Fibroblast of skin of left quadriceps (primary cell): ENCODE measurements at regions not wholly inside any gene's neighbourhood (a gene's known extent, or its start where the extent isn't known, plus 50 kb on each side); places are given as distances from the start of the nearest gene placed in this dataset.
A peak's percentile ranks its signal among the peaks of the same experiment; 100 is the strongest.
"Not testable (repeated sequence)": the region's sequence is repeated elsewhere in the genome, so short reads cannot be mapped to it uniquely, and the experiment has no call there.

ENCODE experiments used
- DNase-seq, 2 experiments: peaks; one replicate each; pipeline ENCODE4 v3.0.0-alpha.2; 2013; ENCODE audit warnings: low read depth in 2 of 2

- DNase-seq: no peak
Measured at GRCh38 chr19:28437390-28438346, 775.3 kb downstream of the UQCRFS1 start.

GRCh38 chr19:28436320-28436719 is 776.6 kb downstream of the UQCRFS1 start:
- DNase-seq: no peak

GRCh38 chr19:28435551-28436271 is 777.2 kb downstream of the UQCRFS1 start:
- no peak for DNase-seq

GRCh38 chr19:28434794-28435193 is 778.2 kb downstream of the UQCRFS1 start:
- not testable (repeated sequence) for DNase-seq

GRCh38 chr19:28434365-28434764 is 778.6 kb downstream of the UQCRFS1 start:
- not testable (repeated sequence) for DNase-seq

- not testable (repeated sequence) for DNase-seq
Measured at GRCh38 chr19:28433166-28433565, 779.8 kb downstream of the UQCRFS1 start.

- DNase-seq: no peak
Measured at GRCh38 chr19:28430214-28430613, 782.7 kb downstream of the UQCRFS1 start.

- DNase-seq: no peak
Measured at GRCh38 chr19:28429356-28429755, 783.6 kb downstream of the UQCRFS1 start.

GRCh38 chr19:28428663-28429348 is 784.1 kb downstream of the UQCRFS1 start:
- DNase-seq: no peak

GRCh38 chr19:28427376-28428083 is 785.4 kb downstream of the UQCRFS1 start:
- DNase-seq: no peak

GRCh38 chr19:28426730-28427225 is 786.2 kb downstream of the UQCRFS1 start:
- DNase-seq: peak in 1 of 2 experiments; percentile 6

GRCh38 chr19:28426110-28426729 is 786.7 kb downstream of the UQCRFS1 start:
- DNase-seq: no peak

- peak in 1 of 2 experiments; percentile 7 for DNase-seq
Measured at GRCh38 chr19:28425046-28425931, 787.7 kb downstream of the UQCRFS1 start.

- no peak for DNase-seq
Measured at GRCh38 chr19:28424662-28425045, 788.3 kb downstream of the UQCRFS1 start.

GRCh38 chr19:28424077-28424476 is 788.9 kb downstream of the UQCRFS1 start:
- no peak for DNase-seq

- DNase-seq: no peak
Measured at GRCh38 chr19:28422791-28423650, 789.9 kb downstream of the UQCRFS1 start.

GRCh38 chr19:28422046-28422445 is 790.9 kb downstream of the UQCRFS1 start:
- DNase-seq: no peak

GRCh38 chr19:28420811-28421550 is 792.0 kb downstream of the UQCRFS1 start:
- DNase-seq: no peak
